ENCODE measurements at regions not wholly inside any gene's neighbourhood (a gene's known extent, or its start where the extent isn't known, plus 50 kb on each side); places are given as distances from the start of the nearest gene placed in this dataset.

DNA sequence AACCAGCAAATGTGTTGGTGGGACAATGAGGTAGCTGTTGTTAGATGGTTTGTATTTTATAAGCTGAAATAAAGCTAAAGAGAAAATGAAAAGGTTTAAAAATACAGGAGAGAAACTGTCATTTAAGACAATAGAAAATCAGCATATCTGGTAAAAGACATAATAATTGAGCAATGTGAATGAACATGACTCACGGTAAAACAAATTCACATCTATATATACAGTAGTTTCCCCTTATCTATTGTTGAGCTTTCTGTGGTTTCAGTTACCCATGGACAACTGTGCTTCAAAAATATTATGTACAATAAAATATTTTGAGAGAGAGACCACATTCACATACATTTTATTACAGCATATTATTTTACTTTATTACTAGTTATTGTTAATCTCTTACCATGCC, 1649.8 kb downstream of the EFNA5 start:
- no peak overlapping the region for H2BK20ac ChIP-seq (ENCODE audit: low read depth, low read length, poor library complexity, severe bottlenecking)
- no peak for DNase-seq
- Mint-ChIP-seq H3K27me3 (ENCODE audit: low read depth) (no peaks in the 10 kb centered on the region), H3K27ac (peak overlapping the region in 1 of 3 experiments; percentile 21; a peak in 1 of 7 replicates), H3K9me3 (no peaks in the 10 kb centered on the region), H3K4me1 (peaks cover 9 to 12% of the 10 kb centered on the region in 2 experiments), H3K36me3 (ENCODE audit: insufficient read depth in 1 of 3, low read depth in 3 of 3) (no peaks in the 10 kb centered on the region; a peak in 1 of 7 replicates), H3K4me3 (no peak overlapping the region)
- H4K91ac ChIP-seq (ENCODE audit: insufficient read length, low read depth, low read length) = no peak overlapping the region
- no peak overlapping the region for H2BK12ac ChIP-seq (ENCODE audit: insufficient read length, low read depth, low read length)
- no peaks in the 10 kb centered on the region for H3K9me3 ChIP-seq (ENCODE audit: control insufficient read depth, low read depth, low read length)
- H3K56ac ChIP-seq (ENCODE audit: insufficient read length, low read depth, low read length) = no peak overlapping the region
- H3T11ph ChIP-seq (ENCODE audit: low read length) = no peak overlapping the region
- no peak overlapping the region for H3K14ac ChIP-seq (ENCODE audit: insufficient read depth, low read length)
- H2BK120ac ChIP-seq (ENCODE audit: low read depth, low read length, poor library complexity, severe bottlenecking) = no peak overlapping the region
- H2BK15ac ChIP-seq (ENCODE audit: low read depth, low read length) = no peak overlapping the region
- no peak overlapping the region for H3K23ac ChIP-seq (ENCODE audit: insufficient read length, low read depth, low read length)
- H3K27me3 ChIP-seq (ENCODE audit: insufficient read depth, low read length) = no peaks in the 10 kb centered on the region
- H3K9ac ChIP-seq (ENCODE audit: extremely low read depth, insufficient read length, low read length) = no peak overlapping the region
- H3K79me1 ChIP-seq (ENCODE audit: insufficient read depth, low read depth, low read length, poor library complexity, severe bottlenecking) = no peaks in the 10 kb centered on the region
- no peaks in the 10 kb centered on the region; the same call in 1 of the 2 replicates for H3K4me1 ChIP-seq (ENCODE audit: insufficient read depth, low read length)
- no peak overlapping the region for H2AFZ ChIP-seq (ENCODE audit: low read length)
- no CpG with 5 or more reads among the region's 1 CpG for WGBS (ENCODE audit: extremely low coverage, insufficient read length, low lambda C conversion rate)
- H4K20me1 ChIP-seq (ENCODE audit: control insufficient read depth, insufficient read depth, insufficient read length) = no peaks in the 10 kb centered on the region
- no peak overlapping the region for H3K27ac ChIP-seq (ENCODE audit: insufficient read length, low read depth, low read length)
- no peak overlapping the region for H4K8ac ChIP-seq (replicated peaks; ENCODE audit: insufficient read length, low read depth, low read length)
- H4K5ac ChIP-seq (ENCODE audit: insufficient read length, low read depth, low read length) = no peak overlapping the region
- no peak for TF ChIP-seq CTCF (conservative IDR thresholded peaks at IDR 0.05)
- H3K79me2 ChIP-seq (ENCODE audit: insufficient read depth, low read length) = no peaks in the 10 kb centered on the region
- no peak overlapping the region for H2AK5ac ChIP-seq (ENCODE audit: insufficient read length, low read length)
- no peaks in the 10 kb centered on the region for H3K23me2 ChIP-seq (ENCODE audit: insufficient read length, low read depth, low read length, poor library complexity, severe bottlenecking)
- no peak overlapping the region for H3K18ac ChIP-seq (ENCODE audit: insufficient read length, low read depth, low read length)
- H3K4ac ChIP-seq (ENCODE audit: low read depth, low read length) = no peak overlapping the region
- H3K4me2 ChIP-seq (ENCODE audit: insufficient read depth, insufficient read length, low read length) = no peak overlapping the region
- no peak overlapping the region for H2BK5ac ChIP-seq (ENCODE audit: insufficient read length, low read length)
